Natural killer cell treated with Interleukin-12 subunit alpha and Interleukin-12 subunit beta and Interleukin-15 and Interleukin-18, amount 100 ng/mL, for 72 hours (primary cell): ENCODE measurements at regions not wholly inside any gene's neighbourhood (a gene's known extent, or its start where the extent isn't known, plus 50 kb on each side); places are given as distances from the start of the nearest gene placed in this dataset.
A peak's percentile ranks its signal among the peaks of the same experiment; 100 is the strongest.

Experiments
- ATAC-seq, 2 donors: fragments of 150-1000 bp; cut with Tn5 transposase in 1 of 2; sonication (Bioruptor Pico), chemical (Tn5 transposase) in 1 of 2; 2 replicates each; pipeline ENCODE4 v1.10.0; 2021
- DNase-seq: peaks from one replicate; pipeline ENCODE4 v3.0.0; 2022; ENCODE audit warnings: low spot score
- H3K27ac Mint-ChIP-seq, 2 donors: 1 replicate in 1 of 2; 2 replicates in 1 of 2; pipeline ENCODE4 v1.8.0; 2022; ENCODE audit warnings: mixed read lengths in 2 of 2, mild to moderate bottlenecking in 1 of 2, moderate library complexity in 1 of 2
- H3K27me3 Mint-ChIP-seq, 2 donors: 1 replicate in 1 of 2; 2 replicates in 1 of 2; pipeline ENCODE4 v1.8.0; 2022; ENCODE audit warnings: mixed read lengths in 2 of 2
- H3K36me3 Mint-ChIP-seq: one replicate; pipeline ENCODE4 v1.8.0; 2022; ENCODE audit warnings: mixed read lengths
- H3K4me1 Mint-ChIP-seq, 2 donors: 1 replicate in 1 of 2; 2 replicates in 1 of 2; pipeline ENCODE4 v1.8.0; 2022; ENCODE audit warnings: low read depth in 2 of 2, mixed read lengths in 2 of 2, mild to moderate bottlenecking in 1 of 2
- H3K4me3 Mint-ChIP-seq: one replicate; pipeline ENCODE4 v1.8.0; 2022; ENCODE audit warnings: mixed read lengths
- H3K9me3 Mint-ChIP-seq: 2 replicates; pipeline ENCODE4 v1.8.0; 2022; ENCODE audit warnings: mixed read lengths

GRCh38 chr10:118903691-118904090 is 125.8 kb upstream of the NANOS1 start:
- ATAC-seq (peak in 1 of 2 donors; percentile 22), DNase-seq (no peak)
- Mint-ChIP-seq H3K27ac (no peak overlapping the region), H3K9me3 (no peaks in the 10 kb centered on the region), H3K27me3 (peaks cover 14 to 21% of the 10 kb centered on the region in 2 donors), H3K36me3 (no peaks in the 10 kb centered on the region), H3K4me1 (no peaks in the 10 kb centered on the region), H3K4me3 (no peak overlapping the region)

- no peaks in the 10 kb centered on the region for H3K9me3 Mint-ChIP-seq
- H3K27me3 Mint-ChIP-seq: peaks cover 14 to 21% of the 10 kb centered on the region in 2 donors
- ATAC-seq (no peak), DNase-seq (no peak)
- no peak overlapping the region for H3K27ac Mint-ChIP-seq
- H3K4me1 Mint-ChIP-seq: no peaks in the 10 kb centered on the region
- no peaks in the 10 kb centered on the region for H3K36me3 Mint-ChIP-seq
- no peak overlapping the region for H3K4me3 Mint-ChIP-seq
These were observed 125.2 kb upstream of the NANOS1 start for GRCh38 chr10:118904286-118904685.

GRCh38 chr10:118907051-118907450 is 122.5 kb upstream of the NANOS1 start:
- H3K4me1 Mint-ChIP-seq: no peaks in the 10 kb centered on the region
- no peaks in the 10 kb centered on the region for H3K9me3 Mint-ChIP-seq
- ATAC-seq: no peak
- no peak overlapping the region for H3K4me3 Mint-ChIP-seq
- no peak for DNase-seq
- H3K36me3 Mint-ChIP-seq: no peaks in the 10 kb centered on the region
- peaks cover 18 to 26% of the 10 kb centered on the region in 2 donors for H3K27me3 Mint-ChIP-seq
- H3K27ac Mint-ChIP-seq: no peak overlapping the region

- no peak overlapping the region for H3K27ac Mint-ChIP-seq
- no peaks in the 10 kb centered on the region for H3K9me3 Mint-ChIP-seq
- H3K4me1 Mint-ChIP-seq: no peaks in the 10 kb centered on the region
- H3K36me3 Mint-ChIP-seq: no peaks in the 10 kb centered on the region
- DNase-seq (no peak), ATAC-seq (peak in 1 of 2 donors; percentile 18)
- H3K4me3 Mint-ChIP-seq: no peak overlapping the region
- peaks cover 21 to 29% of the 10 kb centered on the region in 2 donors for H3K27me3 Mint-ChIP-seq
These were observed 120.8 kb upstream of the NANOS1 start for GRCh38 chr10:118908557-118909256.

- H3K36me3 Mint-ChIP-seq: no peaks in the 10 kb centered on the region
- no peak overlapping the region for H3K27ac Mint-ChIP-seq
- H3K27me3 Mint-ChIP-seq: peaks cover 15 to 17% of the 10 kb centered on the region in 2 donors
- no peak for ATAC-seq
- no peak overlapping the region for H3K4me3 Mint-ChIP-seq
- H3K9me3 Mint-ChIP-seq: no peaks in the 10 kb centered on the region
- no peak for DNase-seq
- no peaks in the 10 kb centered on the region for H3K4me1 Mint-ChIP-seq
These were observed 118.8 kb upstream of the NANOS1 start for GRCh38 chr10:118910702-118911101.

- Mint-ChIP-seq H3K4me3 (no peak overlapping the region), H3K9me3 (no peaks in the 10 kb centered on the region), H3K36me3 (no peaks in the 10 kb centered on the region), H3K27ac (no peak overlapping the region), H3K4me1 (no peaks in the 10 kb centered on the region), H3K27me3 (peaks cover 14 to 18% of the 10 kb centered on the region in 2 donors)
- no peak for ATAC-seq
- no peak for DNase-seq
These were observed 118.2 kb upstream of the NANOS1 start for GRCh38 chr10:118911363-118911762.

- no peaks in the 10 kb centered on the region for H3K4me1 Mint-ChIP-seq
- ATAC-seq (no peak), DNase-seq (no peak)
- H3K36me3 Mint-ChIP-seq: no peaks in the 10 kb centered on the region
- H3K9me3 Mint-ChIP-seq: no peaks in the 10 kb centered on the region
- no peak overlapping the region for H3K4me3 Mint-ChIP-seq
- no peak overlapping the region for H3K27ac Mint-ChIP-seq
- peaks cover 14 to 18% of the 10 kb centered on the region in 2 donors for H3K27me3 Mint-ChIP-seq
These were observed 116.4 kb upstream of the NANOS1 start for GRCh38 chr10:118912961-118913600.

GRCh38 chr10:118913825-118914224 is 115.7 kb upstream of the NANOS1 start:
- no peak overlapping the region for H3K4me3 Mint-ChIP-seq

GRCh38 chr10:118914629-118915028 is 114.9 kb upstream of the NANOS1 start:
- DNase-seq (no peak), ATAC-seq (no peak)
- Mint-ChIP-seq H3K27me3 (peaks cover 14 to 18% of the 10 kb centered on the region in 2 donors), H3K4me3 (no peak overlapping the region), H3K27ac (no peak overlapping the region), H3K36me3 (no peaks in the 10 kb centered on the region), H3K4me1 (no peaks in the 10 kb centered on the region), H3K9me3 (no peaks in the 10 kb centered on the region)

More at GRCh38 chr10:118913825-118914224, 115.7 kb upstream of the NANOS1 start:
- H3K27me3 Mint-ChIP-seq: peaks cover 14 to 18% of the 10 kb centered on the region in 2 donors
- ATAC-seq (no peak), DNase-seq (no peak)
- H3K9me3 Mint-ChIP-seq: no peaks in the 10 kb centered on the region
- H3K27ac Mint-ChIP-seq: no peak overlapping the region
- no peaks in the 10 kb centered on the region for H3K36me3 Mint-ChIP-seq
- no peaks in the 10 kb centered on the region for H3K4me1 Mint-ChIP-seq

- peaks cover 14 to 18% of the 10 kb centered on the region in 2 donors for H3K27me3 Mint-ChIP-seq
- H3K4me1 Mint-ChIP-seq: no peaks in the 10 kb centered on the region
- H3K4me3 Mint-ChIP-seq: no peak overlapping the region
- ATAC-seq (no peak), DNase-seq (no peak)
- H3K27ac Mint-ChIP-seq: no peak overlapping the region
- H3K36me3 Mint-ChIP-seq: no peaks in the 10 kb centered on the region
- no peaks in the 10 kb centered on the region for H3K9me3 Mint-ChIP-seq
These were observed 114.4 kb upstream of the NANOS1 start for GRCh38 chr10:118915161-118915560.

GRCh38 chr10:118916777-118917176 is 112.7 kb upstream of the NANOS1 start:
- Mint-ChIP-seq H3K27me3 (peaks cover 13 to 18% of the 10 kb centered on the region in 2 donors), H3K4me3 (no peak overlapping the region), H3K4me1 (no peaks in the 10 kb centered on the region), H3K27ac (no peak overlapping the region), H3K36me3 (no peaks in the 10 kb centered on the region), H3K9me3 (no peaks in the 10 kb centered on the region)
- DNase-seq (no peak), ATAC-seq (no peak)

- DNase-seq (no peak), ATAC-seq (no peak)
- Mint-ChIP-seq H3K4me1 (no peaks in the 10 kb centered on the region), H3K36me3 (no peaks in the 10 kb centered on the region), H3K4me3 (no peak overlapping the region), H3K27ac (no peak overlapping the region), H3K9me3 (no peaks in the 10 kb centered on the region), H3K27me3 (peaks cover 16 to 17% of the 10 kb centered on the region in 2 donors)
These were observed 111.8 kb upstream of the NANOS1 start for GRCh38 chr10:118917701-118918100.

GRCh38 chr10:118918116-118918515 is 111.4 kb upstream of the NANOS1 start:
- Mint-ChIP-seq H3K9me3 (no peaks in the 10 kb centered on the region), H3K27me3 (peaks cover 14 to 21% of the 10 kb centered on the region in 2 donors), H3K36me3 (no peaks in the 10 kb centered on the region), H3K4me1 (no peaks in the 10 kb centered on the region), H3K27ac (no peak overlapping the region), H3K4me3 (no peak overlapping the region)
- ATAC-seq (no peak), DNase-seq (no peak)

GRCh38 chr10:118918587-118918986 is 110.9 kb upstream of the NANOS1 start:
- H3K9me3 Mint-ChIP-seq: no peaks in the 10 kb centered on the region
- no peak overlapping the region for H3K4me3 Mint-ChIP-seq
- ATAC-seq (no peak), DNase-seq (no peak)
- no peaks in the 10 kb centered on the region for H3K4me1 Mint-ChIP-seq
- no peak overlapping the region for H3K27ac Mint-ChIP-seq
- H3K27me3 Mint-ChIP-seq: peaks cover 14 to 23% of the 10 kb centered on the region in 2 donors
- H3K36me3 Mint-ChIP-seq: no peaks in the 10 kb centered on the region
